ENCODE measurements at regions not wholly inside any gene's neighbourhood (a gene's known extent, or its start where the extent isn't known, plus 50 kb on each side); places are given as distances from the start of the nearest gene placed in this dataset.

DNA sequence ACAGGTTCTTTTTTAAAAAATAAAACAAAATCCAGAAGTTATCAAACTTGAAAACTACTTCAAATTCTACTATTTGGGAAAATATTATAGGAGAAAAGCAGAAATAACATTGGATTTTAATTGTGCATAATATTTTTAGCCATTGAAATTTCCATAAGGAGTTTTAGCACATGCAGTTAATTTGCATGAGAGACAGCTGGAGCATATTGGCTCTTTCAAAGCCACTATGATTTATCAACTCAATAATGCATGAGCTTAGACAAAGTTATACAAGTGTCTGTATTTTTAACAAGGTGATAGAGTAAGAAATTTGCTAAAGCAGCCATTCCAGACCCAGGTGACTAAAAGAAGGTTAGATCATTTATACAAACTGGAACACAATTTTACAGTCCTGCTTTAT, 189.0 kb upstream of the TFAP2D start:
- H3K4me3 ChIP-seq (ENCODE audit: control insufficient read depth in 1 of 2, extremely low read depth in 1 of 2, low read length in 1 of 2): no peak overlapping the region
- no peaks in the 10 kb centered on the region for H3K27me3 ChIP-seq (replicated peaks in 1 of 2; ENCODE audit: control insufficient read depth in 2 of 2, extremely low read depth in 1 of 2, insufficient read depth in 2 of 2, low read length in 1 of 2)
- no peak for DNase-seq
- ChIA-PET CTCF (no interaction called here), POLR2A (no interaction called here)
- H3K9me3 Mint-ChIP-seq: peaks cover 8 to 14% (median 9%) of the 10 kb centered on the region in 3 donors
- H3K36me3 ChIP-seq (ENCODE audit: control insufficient read depth in 2 of 2, extremely low read depth in 1 of 2, insufficient read depth in 1 of 2, low read length in 1 of 2): no peaks in the 10 kb centered on the region
- ATAC-seq (replicated peaks in 1 of 4): no peak
- no peaks in the 10 kb centered on the region for H3K4me1 ChIP-seq (ENCODE audit: control insufficient read depth in 1 of 2, extremely low read depth in 1 of 2, insufficient read depth in 2 of 2, low read length in 2 of 2)
- no peaks in the 10 kb centered on the region for H3K27me3 Mint-ChIP-seq
- no peaks in the 10 kb centered on the region for H3K36me3 Mint-ChIP-seq
- no peak overlapping the region for H3K4me3 Mint-ChIP-seq
- no peak overlapping the region for H3K27ac ChIP-seq (ENCODE audit: low read length)
- H3K9me3 ChIP-seq: no peaks in the 10 kb centered on the region
- H3K4me1 Mint-ChIP-seq: no peaks in the 10 kb centered on the region
- no peak overlapping the region for H3K27ac Mint-ChIP-seq

DNA sequence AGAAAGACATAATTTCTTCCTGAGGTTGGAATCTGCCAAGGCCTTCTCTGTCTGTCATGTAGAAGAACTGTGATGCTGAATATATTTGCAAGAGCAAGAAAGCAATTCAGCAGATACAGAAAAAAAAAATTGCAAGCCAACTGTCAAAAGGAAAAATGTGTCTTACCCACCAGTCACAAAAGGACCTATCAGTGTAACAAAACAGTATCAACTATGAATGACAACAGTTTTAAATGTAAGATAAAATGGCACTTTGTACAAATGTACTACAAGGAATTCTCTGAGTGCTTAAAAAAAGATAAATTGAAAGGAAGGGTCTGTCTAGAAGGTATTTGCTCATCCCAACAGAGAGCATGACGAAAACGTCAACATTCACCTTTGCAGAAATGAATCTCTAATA, 185.3 kb upstream of the TFAP2D start:
- Mint-ChIP-seq H3K4me3 (no peak overlapping the region), H3K4me1 (no peaks in the 10 kb centered on the region), H3K36me3 (no peaks in the 10 kb centered on the region), H3K27me3 (no peaks in the 10 kb centered on the region), H3K27ac (no peak overlapping the region), H3K9me3 (peaks cover 13 to 15% (median 14%) of the 10 kb centered on the region in 3 donors)
- Histone ChIP-seq H3K4me3 (ENCODE audit: control insufficient read depth in 1 of 2, extremely low read depth in 1 of 2, low read length in 1 of 2) (no peak overlapping the region), H3K36me3 (ENCODE audit: control insufficient read depth in 2 of 2, extremely low read depth in 1 of 2, insufficient read depth in 1 of 2, low read length in 1 of 2) (no peaks in the 10 kb centered on the region), H3K27me3 (replicated peaks in 1 of 2; ENCODE audit: control insufficient read depth in 2 of 2, extremely low read depth in 1 of 2, insufficient read depth in 2 of 2, low read length in 1 of 2) (no peaks in the 10 kb centered on the region), H3K27ac (ENCODE audit: low read length) (no peak overlapping the region), H3K9me3 (no peaks in the 10 kb centered on the region), H3K4me1 (ENCODE audit: control insufficient read depth in 1 of 2, extremely low read depth in 1 of 2, insufficient read depth in 2 of 2, low read length in 2 of 2) (no peaks in the 10 kb centered on the region)
- ChIA-PET CTCF (no interaction called here), POLR2A (no interaction called here)
- ATAC-seq (replicated peaks in 1 of 4) (no peak), DNase-seq (no peak)
- no CpG with 5 or more reads among the region's 2 CpGs for WGBS (ENCODE audit: insufficient coverage)

DNA sequence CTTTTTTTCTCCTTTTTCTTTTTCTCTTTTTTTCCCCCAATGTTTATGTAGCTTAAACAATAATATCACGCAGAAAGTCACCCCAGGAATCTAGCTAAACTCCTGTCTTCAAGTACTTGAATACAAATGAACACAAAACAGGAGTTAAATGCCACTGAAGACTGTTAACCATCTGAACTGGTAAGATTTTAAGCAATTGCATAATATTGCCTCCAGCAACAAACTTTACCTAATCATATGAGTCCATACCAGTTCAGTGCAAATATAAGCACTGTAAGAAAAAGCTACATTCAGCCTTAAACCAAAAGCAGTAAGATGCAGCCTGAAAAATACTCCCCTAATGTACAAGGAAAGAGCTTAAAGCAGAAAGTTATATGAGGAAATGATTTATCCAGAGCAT, 173.9 kb upstream of the TFAP2D start:
- 20% methylated on average over 1 of the region's 1 CpG for WGBS (ENCODE audit: insufficient coverage)
- ChIA-PET POLR2A (no interaction called here), CTCF (no interaction called here)
- H3K4me1 Mint-ChIP-seq: no peaks in the 10 kb centered on the region
- H3K36me3 Mint-ChIP-seq: no peaks in the 10 kb centered on the region
- ATAC-seq (replicated peaks in 1 of 4): no peak
- Histone ChIP-seq H3K27ac (ENCODE audit: low read length) (no peak overlapping the region), H3K9me3 (no peaks in the 10 kb centered on the region), H3K4me1 (ENCODE audit: control insufficient read depth in 1 of 2, extremely low read depth in 1 of 2, insufficient read depth in 2 of 2, low read length in 2 of 2) (no peaks in the 10 kb centered on the region), H3K4me3 (ENCODE audit: control insufficient read depth in 1 of 2, extremely low read depth in 1 of 2, low read length in 1 of 2) (no peak overlapping the region), H3K27me3 (replicated peaks in 1 of 2; ENCODE audit: control insufficient read depth in 2 of 2, extremely low read depth in 1 of 2, insufficient read depth in 2 of 2, low read length in 1 of 2) (no peaks in the 10 kb centered on the region), H3K36me3 (ENCODE audit: control insufficient read depth in 2 of 2, extremely low read depth in 1 of 2, insufficient read depth in 1 of 2, low read length in 1 of 2) (no peaks in the 10 kb centered on the region)
- no peak overlapping the region for H3K27ac Mint-ChIP-seq
- no peak overlapping the region for H3K4me3 Mint-ChIP-seq
- H3K9me3 Mint-ChIP-seq: peaks cover 0 to 8% (median 7%) of the 10 kb centered on the region in 3 donors
- no peak for DNase-seq
- H3K27me3 Mint-ChIP-seq: no peaks in the 10 kb centered on the region

DNA sequence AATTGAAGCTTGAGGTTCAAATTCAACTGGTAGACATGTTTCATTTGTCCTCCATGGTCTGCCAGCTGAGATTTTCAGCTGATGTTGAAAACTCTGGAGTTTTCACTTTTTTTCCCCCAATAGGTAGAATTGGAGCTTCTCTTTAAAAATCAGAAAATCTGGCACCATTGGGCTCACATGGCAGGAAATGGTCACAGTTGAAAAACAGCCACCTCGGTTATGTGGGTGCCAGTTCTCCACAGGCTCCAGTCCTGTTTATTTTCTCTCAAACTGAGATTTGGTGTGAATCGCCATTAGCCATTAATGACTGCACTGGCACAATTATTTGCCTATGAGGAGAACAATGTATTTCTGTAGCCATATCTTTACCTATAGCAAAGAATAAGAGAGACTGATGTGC, 171.4 kb upstream of the TFAP2D start:
- CTCF ChIA-PET: no interaction called here
- POLR2A ChIA-PET: no interaction called here
- ATAC-seq (replicated peaks in 1 of 4): no peak
- H3K4me3 Mint-ChIP-seq: no peak overlapping the region
- no peaks in the 10 kb centered on the region for H3K27me3 ChIP-seq (replicated peaks in 1 of 2; ENCODE audit: control insufficient read depth in 2 of 2, extremely low read depth in 1 of 2, insufficient read depth in 2 of 2, low read length in 1 of 2)
- no peak overlapping the region for H3K27ac ChIP-seq (ENCODE audit: low read length)
- H3K27ac Mint-ChIP-seq: no peak overlapping the region
- peaks cover 0 to 18% (median 7%) of the 10 kb centered on the region in 3 donors for H3K9me3 Mint-ChIP-seq
- no peaks in the 10 kb centered on the region for H3K36me3 ChIP-seq (ENCODE audit: control insufficient read depth in 2 of 2, extremely low read depth in 1 of 2, insufficient read depth in 1 of 2, low read length in 1 of 2)
- no peak for DNase-seq
- 57% methylated on average over 1 of the region's 2 CpGs for WGBS (ENCODE audit: insufficient coverage)
- H3K4me1 Mint-ChIP-seq: no peaks in the 10 kb centered on the region
- H3K27me3 Mint-ChIP-seq: no peaks in the 10 kb centered on the region
- H3K4me1 ChIP-seq (ENCODE audit: control insufficient read depth in 1 of 2, extremely low read depth in 1 of 2, insufficient read depth in 2 of 2, low read length in 2 of 2): no peaks in the 10 kb centered on the region
- H3K9me3 ChIP-seq: no peaks in the 10 kb centered on the region
- H3K4me3 ChIP-seq (ENCODE audit: control insufficient read depth in 1 of 2, extremely low read depth in 1 of 2, low read length in 1 of 2): no peak overlapping the region
- H3K36me3 Mint-ChIP-seq: no peaks in the 10 kb centered on the region

DNA sequence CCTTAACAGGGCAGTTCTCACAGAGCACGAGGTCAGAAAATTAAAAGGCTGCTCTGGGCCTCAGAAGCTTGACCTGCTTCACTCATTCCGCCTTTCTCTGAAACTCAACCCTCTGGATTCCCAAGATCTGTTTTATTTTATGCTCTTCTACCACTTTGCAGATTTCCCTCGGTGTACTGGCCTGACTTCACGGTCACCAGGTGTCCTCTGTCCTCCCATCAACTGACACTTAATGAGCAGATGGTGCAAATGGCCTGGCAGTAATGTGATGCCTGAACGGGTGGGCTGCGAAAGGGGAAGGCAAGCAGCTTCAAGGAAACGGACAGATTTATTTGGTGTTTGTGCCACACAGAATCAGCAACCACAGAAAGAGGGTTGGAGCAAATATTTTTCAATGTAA, 169.7 kb upstream of the TFAP2D start:
- Histone ChIP-seq H3K4me1 (ENCODE audit: control insufficient read depth in 1 of 2, extremely low read depth in 1 of 2, insufficient read depth in 2 of 2, low read length in 2 of 2) (no peaks in the 10 kb centered on the region), H3K27ac (ENCODE audit: low read length) (no peak overlapping the region), H3K9me3 (no peaks in the 10 kb centered on the region), H3K4me3 (ENCODE audit: control insufficient read depth in 1 of 2, extremely low read depth in 1 of 2, low read length in 1 of 2) (no peak overlapping the region), H3K27me3 (replicated peaks in 1 of 2; ENCODE audit: control insufficient read depth in 2 of 2, extremely low read depth in 1 of 2, insufficient read depth in 2 of 2, low read length in 1 of 2) (no peaks in the 10 kb centered on the region), H3K36me3 (ENCODE audit: control insufficient read depth in 2 of 2, extremely low read depth in 1 of 2, insufficient read depth in 1 of 2, low read length in 1 of 2) (no peaks in the 10 kb centered on the region)
- no peak overlapping the region for H3K4me3 Mint-ChIP-seq
- peaks cover 0 to 14% (median 0%) of the 10 kb centered on the region in 3 donors for H3K9me3 Mint-ChIP-seq
- H3K4me1 Mint-ChIP-seq: no peaks in the 10 kb centered on the region
- no peak overlapping the region for H3K27ac Mint-ChIP-seq
- H3K36me3 Mint-ChIP-seq: no peaks in the 10 kb centered on the region
- ATAC-seq (replicated peaks in 1 of 4): no peak
- POLR2A ChIA-PET: no interaction called here
- CTCF ChIA-PET: no interaction called here
- DNase-seq: no peak
- WGBS (ENCODE audit: insufficient coverage): 26% methylated on average over 3 of the region's 7 CpGs
- H3K27me3 Mint-ChIP-seq: no peaks in the 10 kb centered on the region

DNA sequence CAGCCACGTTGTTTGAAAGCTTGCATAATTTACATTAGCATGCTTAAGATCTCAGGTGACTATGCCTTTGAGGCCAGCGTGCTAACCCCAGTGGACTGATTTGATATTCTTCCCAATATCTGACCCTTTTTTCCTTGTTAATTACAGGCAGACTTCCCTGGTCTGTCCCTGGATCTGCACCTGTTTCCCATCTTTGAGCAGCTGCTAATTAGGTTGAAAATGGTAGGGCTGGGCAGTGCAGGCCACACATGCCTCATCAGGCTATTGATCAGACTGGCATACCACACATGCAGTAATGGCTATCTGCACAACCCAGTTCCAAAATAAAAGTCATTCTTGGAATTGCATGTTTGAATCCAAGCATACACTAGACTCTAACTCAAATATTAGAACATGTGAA, 164.3 kb upstream of the TFAP2D start:
- ATAC-seq (replicated peaks in 1 of 4) (no peak), DNase-seq (no peak)
- no peaks in the 10 kb centered on the region for H3K27me3 Mint-ChIP-seq
- H3K27ac Mint-ChIP-seq: no peak overlapping the region
- peaks cover 3 to 16% (median 11%) of the 10 kb centered on the region in 3 donors for H3K9me3 Mint-ChIP-seq
- H3K36me3 Mint-ChIP-seq: no peaks in the 10 kb centered on the region
- WGBS (ENCODE audit: insufficient coverage): 83% methylated on average over 2 of the region's 2 CpGs
- POLR2A ChIA-PET: no interaction called here
- no peaks in the 10 kb centered on the region for H3K4me1 ChIP-seq (ENCODE audit: control insufficient read depth in 1 of 2, extremely low read depth in 1 of 2, insufficient read depth in 2 of 2, low read length in 2 of 2)
- H3K27me3 ChIP-seq (replicated peaks in 1 of 2; ENCODE audit: control insufficient read depth in 2 of 2, extremely low read depth in 1 of 2, insufficient read depth in 2 of 2, low read length in 1 of 2): no peaks in the 10 kb centered on the region
- H3K9me3 ChIP-seq: no peaks in the 10 kb centered on the region
- no peak overlapping the region for H3K4me3 ChIP-seq (ENCODE audit: control insufficient read depth in 1 of 2, extremely low read depth in 1 of 2, low read length in 1 of 2)
- H3K36me3 ChIP-seq (ENCODE audit: control insufficient read depth in 2 of 2, extremely low read depth in 1 of 2, insufficient read depth in 1 of 2, low read length in 1 of 2): no peaks in the 10 kb centered on the region
- no peak overlapping the region for H3K4me3 Mint-ChIP-seq
- H3K27ac ChIP-seq (ENCODE audit: low read length): no peak overlapping the region
- H3K4me1 Mint-ChIP-seq: no peaks in the 10 kb centered on the region
- CTCF ChIA-PET: no interaction called here

DNA sequence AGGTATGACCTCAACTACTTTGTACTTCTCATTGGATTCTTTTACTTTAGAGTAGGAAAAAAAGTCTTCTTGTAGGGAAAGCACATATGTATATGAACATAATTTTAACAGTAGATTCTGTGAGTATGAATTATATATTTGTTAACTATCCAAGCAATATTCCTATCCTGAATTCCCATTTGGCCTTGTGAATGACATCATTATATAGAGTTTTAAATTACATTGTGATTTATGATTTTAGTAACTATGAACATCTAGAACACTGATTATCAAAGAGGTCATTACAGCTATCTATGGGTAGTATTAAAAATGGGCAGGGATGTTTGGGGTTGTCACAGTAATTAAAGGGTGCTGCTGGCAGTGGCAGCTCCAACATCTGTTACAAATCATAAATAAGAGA, 163.9 kb upstream of the TFAP2D start:
- no peaks in the 10 kb centered on the region for H3K9me3 ChIP-seq
- DNase-seq: no peak
- Mint-ChIP-seq H3K27ac (no peak overlapping the region), H3K27me3 (no peaks in the 10 kb centered on the region), H3K9me3 (peaks cover 3 to 16% (median 13%) of the 10 kb centered on the region in 3 donors), H3K4me3 (no peak overlapping the region), H3K4me1 (no peaks in the 10 kb centered on the region), H3K36me3 (no peaks in the 10 kb centered on the region)
- H3K4me3 ChIP-seq (ENCODE audit: control insufficient read depth in 1 of 2, extremely low read depth in 1 of 2, low read length in 1 of 2): no peak overlapping the region
- H3K27me3 ChIP-seq (replicated peaks in 1 of 2; ENCODE audit: control insufficient read depth in 2 of 2, extremely low read depth in 1 of 2, insufficient read depth in 2 of 2, low read length in 1 of 2): no peaks in the 10 kb centered on the region
- H3K27ac ChIP-seq (ENCODE audit: low read length): no peak overlapping the region
- CTCF ChIA-PET: no interaction called here
- no peaks in the 10 kb centered on the region for H3K36me3 ChIP-seq (ENCODE audit: control insufficient read depth in 2 of 2, extremely low read depth in 1 of 2, insufficient read depth in 1 of 2, low read length in 1 of 2)
- POLR2A ChIA-PET: no interaction called here
- ATAC-seq (replicated peaks in 1 of 4): no peak
- H3K4me1 ChIP-seq (ENCODE audit: control insufficient read depth in 1 of 2, extremely low read depth in 1 of 2, insufficient read depth in 2 of 2, low read length in 2 of 2): no peaks in the 10 kb centered on the region

All from T-cell (primary cell).